Gastroesophageal sphincter (tissue), 4 donors: ENCODE measurements at regions not wholly inside any gene's neighbourhood (a gene's known extent, or its start where the extent isn't known, plus 50 kb on each side); places are given as distances from the start of the nearest gene placed in this dataset.

ENCODE experiments used
- ATAC-seq: fragments of 150-250 bp; one replicate; pipeline ENCODE4 v1.9.1; 2016; ENCODE audit warnings: mild to moderate bottlenecking, moderate library complexity
- H3K27ac ChIP-seq, 4 donors: fragments of 200-600 bp; sonication (generic) in 3 of 4; 1 replicate in 3 of 4; 2 replicates in 1 of 4; pipeline ENCODE4 v1.5.1; 2016 to 2019
- H3K27me3 ChIP-seq: fragments of 200-600 bp; sonication (generic); one replicate; pipeline ENCODE4 v1.5.1; 2019
- H3K36me3 ChIP-seq, 2 donors: fragments of 200-600 bp; sonication (generic); one replicate each; pipeline ENCODE4 v1.5.1; 2019; ENCODE audit warnings: control low read depth in 1 of 2
- H3K4me1 ChIP-seq, 3 donors: fragments of 200-600 bp; sonication (generic); 1 replicate in 2 of 3; 2 replicates in 1 of 3; pipeline ENCODE4 v1.5.1; 2016 to 2019; ENCODE audit warnings: control low read depth in 2 of 3
- H3K4me3 ChIP-seq, 2 donors: fragments of 200-600 bp; sonication (generic); one replicate each; pipeline ENCODE4 v1.5.1; 2019; ENCODE audit warnings: mild to moderate bottlenecking in 1 of 2, moderate library complexity in 1 of 2
- H3K9me3 ChIP-seq, 3 donors: fragments of 200-600 bp; sonication (generic); one replicate each; pipeline ENCODE4 v1.5.1; 2017 to 2019; ENCODE audit warnings: control low read depth in 2 of 3
- CTCF ChIP-seq, 4 experiments: fragments of 200-600 bp in 2 of 4; fragments of 450-650 bp in 2 of 4; sonication (generic) in 1 of 4; IDR thresholded peaks; one replicate each; pipeline ENCODE4 v1.5.1; 2017 to 2019; ENCODE audit warnings: antibody characterized with exemption in 4 of 4, mild to moderate bottlenecking in 2 of 4, moderate library complexity in 2 of 4
- EP300 ChIP-seq: sonication (generic); formaldehyde crosslinking; IDR thresholded peaks from one replicate; pipeline ENCODE4 v1.6.1; 2017; ENCODE audit warnings: antibody characterized with exemption, mild to moderate bottlenecking
- POLR2A ChIP-seq, 2 donors: fragments of 450-650 bp; IDR thresholded peaks; one replicate each; pipeline ENCODE4 v1.6.1; 2017; ENCODE audit warnings: antibody characterized with exemption in 2 of 2, mild to moderate bottlenecking in 2 of 2, moderate library complexity in 1 of 2
- POLR2AphosphoS5 ChIP-seq: sonication (generic); formaldehyde crosslinking; IDR thresholded peaks from one replicate; pipeline ENCODE4 v1.6.1; 2017; ENCODE audit warnings: antibody characterized with exemption
- WGBS, 2 donors: methylation state at CpG; one replicate each; pipeline ENCODE4 v1.1.5; 2018; ENCODE audit warnings: low coverage in 1 of 2; 5-methylcytosine and 5-hydroxymethylcytosine counted together

GRCh38 chr6:23282252-23283021, 713.1 kb downstream of the HDGFL1 start:
- no peak for ATAC-seq
- no peaks in the 10 kb centered on the region for H3K27me3 ChIP-seq
- no peak overlapping the region for H3K27ac ChIP-seq
- no peaks in the 10 kb centered on the region for H3K9me3 ChIP-seq
- no peaks in the 10 kb centered on the region for H3K4me1 ChIP-seq
- no peak for TF ChIP-seq CTCF (IDR thresholded peaks at IDR 0.05)
- no peak for TF ChIP-seq POLR2A (IDR thresholded peaks at IDR 0.05)
- no peak for TF ChIP-seq EP300
- TF ChIP-seq POLR2AphosphoS5, result no peak
- no peaks in the 10 kb centered on the region for H3K36me3 ChIP-seq
- WGBS, 2 donors, result 72 to 84% methylated on average over 8 to 10 of the region's 10 CpGs
- no peak overlapping the region for H3K4me3 ChIP-seq

- H3K4me1 ChIP-seq, result no peaks in the 10 kb centered on the region
- H3K27ac ChIP-seq, result no peak overlapping the region
- no peak overlapping the region for H3K4me3 ChIP-seq
- no peaks in the 10 kb centered on the region for H3K36me3 ChIP-seq
- 58 to 76% methylated on average over 3 of the region's 3 CpGs for WGBS, 2 donors
- no peaks in the 10 kb centered on the region for H3K9me3 ChIP-seq
- ATAC-seq, result no peak
- H3K27me3 ChIP-seq, result no peaks in the 10 kb centered on the region
- no peak for TF ChIP-seq EP300
- TF ChIP-seq POLR2AphosphoS5, result no peak
- TF ChIP-seq POLR2A (IDR thresholded peaks at IDR 0.05), result no peak
- no peak for TF ChIP-seq CTCF (IDR thresholded peaks at IDR 0.05)
These were observed 724.3 kb downstream of the HDGFL1 start for GRCh38 chr6:23293653-23294052.

- no peaks in the 10 kb centered on the region for H3K36me3 ChIP-seq
- no peaks in the 10 kb centered on the region for H3K27me3 ChIP-seq
- H3K4me3 ChIP-seq, result no peak overlapping the region
- H3K4me1 ChIP-seq, result no peaks in the 10 kb centered on the region
- TF ChIP-seq EP300, result no peak
- no peak for TF ChIP-seq POLR2A (IDR thresholded peaks at IDR 0.05)
- no peak for TF ChIP-seq POLR2AphosphoS5
- TF ChIP-seq CTCF (IDR thresholded peaks at IDR 0.05), result no peak
- ATAC-seq, result no peak
- H3K27ac ChIP-seq, result no peak overlapping the region
- H3K9me3 ChIP-seq, result no peaks in the 10 kb centered on the region
These were observed 732.2 kb downstream of the HDGFL1 start for GRCh38 chr6:23301556-23301955.

- Histone ChIP-seq H3K27me3 (no peaks in the 10 kb centered on the region), H3K4me3 (no peak overlapping the region), H3K9me3 (no peaks in the 10 kb centered on the region), H3K36me3 (no peaks in the 10 kb centered on the region), H3K27ac (no peak overlapping the region), H3K4me1 (no peaks in the 10 kb centered on the region)
- no peak for TF ChIP-seq POLR2AphosphoS5
- TF ChIP-seq POLR2A (IDR thresholded peaks at IDR 0.05), result no peak
- no peak for TF ChIP-seq EP300
- no peak for TF ChIP-seq CTCF (IDR thresholded peaks at IDR 0.05)
- 71 to 77% methylated on average over 4 of the region's 4 CpGs for WGBS, 2 donors
- no peak for ATAC-seq
These were observed 733.1 kb downstream of the HDGFL1 start for GRCh38 chr6:23302514-23302913.

GRCh38 chr6:23305325-23305943, 736.1 kb downstream of the HDGFL1 start:
- Histone ChIP-seq H3K4me3 (no peak overlapping the region), H3K27me3 (no peaks in the 10 kb centered on the region), H3K9me3 (no peaks in the 10 kb centered on the region), H3K27ac (no peak overlapping the region), H3K36me3 (no peaks in the 10 kb centered on the region), H3K4me1 (no peaks in the 10 kb centered on the region)
- TF ChIP-seq CTCF (IDR thresholded peaks at IDR 0.05), result no peak
- no peak for ATAC-seq
- WGBS, 2 donors, result 65 to 90% methylated on average over 2 of the region's 2 CpGs
